Esophagus muscularis mucosa (tissue), 4 donors: ENCODE measurements at regions not wholly inside any gene's neighbourhood (a gene's known extent, or its start where the extent isn't known, plus 50 kb on each side); places are given as distances from the start of the nearest gene placed in this dataset.

ENCODE experiments used
- DNase-seq: peaks from one replicate; pipeline ENCODE4 v3.0.0-alpha.2; 2017; ENCODE audit errors: extremely low spot score
- H3K27ac ChIP-seq, 4 donors: fragments of 200-600 bp; sonication (generic); replicated peaks in 1 of 4; 1 replicate in 3 of 4; 2 replicates in 1 of 4; pipeline ENCODE4 v1.5.1; 2016 to 2019; ENCODE audit warnings: mild to moderate bottlenecking in 1 of 4
- H3K27me3 ChIP-seq, 4 donors: fragments of 200-600 bp; sonication (generic); one replicate each; pipeline versions ENCODE4 v1.5.1 to v1.6.0; 2016 to 2019
- H3K36me3 ChIP-seq, 4 donors: fragments of 200-600 bp; sonication (generic); one replicate each; pipeline ENCODE4 v1.5.1; 2016 to 2019
- H3K4me1 ChIP-seq, 4 donors: fragments of 200-600 bp; sonication (generic); one replicate each; pipeline ENCODE4 v1.5.1; 2016 to 2019
- H3K4me3 ChIP-seq, 4 donors: fragments of 200-600 bp; sonication (generic); 1 replicate in 2 of 4; 2 replicates in 2 of 4; pipeline ENCODE4 v1.5.1; 2016 to 2019; ENCODE audit warnings: mild to moderate bottlenecking in 4 of 4, moderate library complexity in 1 of 4
- H3K9me3 ChIP-seq, 4 donors: fragments of 200-600 bp; sonication (generic); 1 replicate in 3 of 4; 2 replicates in 1 of 4; pipeline ENCODE4 v1.5.1; 2016 to 2019
- CTCF ChIP-seq, 3 experiments: fragments of 200-600 bp in 2 of 3; fragments of 450-650 bp in 1 of 3; sonication (generic) in 2 of 3; IDR thresholded peaks; one replicate each; pipeline ENCODE4 v1.5.1; 2017 to 2019; ENCODE audit warnings: antibody characterized with exemption in 3 of 3, mild to moderate bottlenecking in 2 of 3, moderate library complexity in 1 of 3
- EP300 ChIP-seq: sonication (generic); formaldehyde crosslinking; IDR thresholded peaks from one replicate; pipeline ENCODE4 v1.6.1; 2017; ENCODE audit warnings: antibody characterized with exemption
- POLR2A ChIP-seq: fragments of 450-650 bp; IDR thresholded peaks from one replicate; pipeline ENCODE4 v1.6.1; 2017; ENCODE audit warnings: antibody characterized with exemption, moderate library complexity, mild to moderate bottlenecking, low read depth
- POLR2AphosphoS5 ChIP-seq, 2 donors: sonication (generic); formaldehyde crosslinking; IDR thresholded peaks; one replicate each; pipeline ENCODE4 v1.6.1; 2017; ENCODE audit warnings: antibody characterized with exemption in 2 of 2
- WGBS: methylation state at CpG from one replicate; pipeline ENCODE4 v1.1.5; 2018; 5-methylcytosine and 5-hydroxymethylcytosine counted together
- intact Hi-C: fragments of 100-400 bp; cut with DNase I; formaldehyde crosslinking; loops from one replicate; pipeline ENCODE4 v1.15.1; 2023

GRCh38 chr13:72097568-72097967 is 230.6 kb upstream of the DACH1 start:
- intact Hi-C loops = no loop called here
- H3K9me3 ChIP-seq = no peaks in the 10 kb centered on the region

DNA sequence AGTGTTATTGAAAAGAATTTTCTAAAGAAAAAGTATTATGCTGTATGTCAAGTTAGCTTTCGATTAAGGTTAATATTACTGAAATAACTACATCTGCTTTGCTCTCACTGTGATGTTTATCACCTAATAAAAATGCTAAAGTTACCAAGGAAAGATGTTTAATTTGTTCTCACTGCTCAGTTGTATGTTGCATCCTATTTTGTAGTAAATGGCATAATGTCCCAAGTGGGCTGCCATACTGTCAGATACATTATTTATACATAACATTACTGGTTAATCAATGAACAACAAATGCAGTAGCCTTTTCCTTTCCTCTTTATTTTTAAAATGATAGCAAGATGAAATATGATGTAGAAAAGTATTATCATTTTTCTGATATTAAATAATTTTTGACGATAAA is 226.3 kb upstream of the DACH1 start:
- Histone ChIP-seq H3K4me1 (no peaks in the 10 kb centered on the region), H3K27ac (no peak overlapping the region), H3K9me3 (no peaks in the 10 kb centered on the region), H3K36me3 (no peaks in the 10 kb centered on the region), H3K4me3 (no peak overlapping the region), H3K27me3 (no peaks in the 10 kb centered on the region)
- WGBS = 93% methylated on average over 2 of the region's 2 CpGs
- intact Hi-C loops = no loop called here
- no peak for TF ChIP-seq POLR2A
- no peak for TF ChIP-seq POLR2AphosphoS5 (IDR thresholded peaks at IDR 0.05)
- no peak for TF ChIP-seq CTCF (IDR thresholded peaks at IDR 0.05)
- TF ChIP-seq EP300 = no peak
- DNase-seq = no peak

More at GRCh38 chr13:72097568-72097967, 230.6 kb upstream of the DACH1 start:
- Histone ChIP-seq H3K4me3 (no peak overlapping the region), H3K4me1 (no peaks in the 10 kb centered on the region), H3K27ac (no peak overlapping the region), H3K27me3 (no peaks in the 10 kb centered on the region), H3K36me3 (no peaks in the 10 kb centered on the region)
- no peak for DNase-seq
- TF ChIP-seq CTCF (IDR thresholded peaks at IDR 0.05) (no peak), POLR2AphosphoS5 (IDR thresholded peaks at IDR 0.05) (no peak), EP300 (no peak), POLR2A (no peak)

GRCh38 chr13:72074663-72075062 is 207.7 kb upstream of the DACH1 start:
- WGBS = 57% methylated on average over 3 of the region's 3 CpGs

GRCh38 chr13:72072261-72072660 is 205.3 kb upstream of the DACH1 start:
- no peak overlapping the region for H3K4me3 ChIP-seq
- H3K4me1 ChIP-seq = no peaks in the 10 kb centered on the region
- no peaks in the 10 kb centered on the region for H3K36me3 ChIP-seq
- TF ChIP-seq POLR2A (no peak), EP300 (no peak), POLR2AphosphoS5 (IDR thresholded peaks at IDR 0.05) (no peak), CTCF (IDR thresholded peaks at IDR 0.05) (no peak)
- WGBS = 92% methylated on average over 2 of the region's 2 CpGs
- DNase-seq = no peak
- H3K27me3 ChIP-seq = no peaks in the 10 kb centered on the region
- H3K27ac ChIP-seq = no peak overlapping the region
- H3K9me3 ChIP-seq = no peaks in the 10 kb centered on the region
- intact Hi-C loops = no loop called here

More at GRCh38 chr13:72074663-72075062, 207.7 kb upstream of the DACH1 start:
- no peak for DNase-seq
- intact Hi-C loops = no loop called here
- H3K4me1 ChIP-seq = no peaks in the 10 kb centered on the region
- H3K36me3 ChIP-seq = no peaks in the 10 kb centered on the region
- no peak overlapping the region for H3K4me3 ChIP-seq
- TF ChIP-seq EP300 (no peak), CTCF (IDR thresholded peaks at IDR 0.05) (no peak), POLR2AphosphoS5 (IDR thresholded peaks at IDR 0.05) (no peak), POLR2A (no peak)
- H3K27me3 ChIP-seq = no peaks in the 10 kb centered on the region
- H3K27ac ChIP-seq = no peak overlapping the region
- H3K9me3 ChIP-seq = no peaks in the 10 kb centered on the region

DNA sequence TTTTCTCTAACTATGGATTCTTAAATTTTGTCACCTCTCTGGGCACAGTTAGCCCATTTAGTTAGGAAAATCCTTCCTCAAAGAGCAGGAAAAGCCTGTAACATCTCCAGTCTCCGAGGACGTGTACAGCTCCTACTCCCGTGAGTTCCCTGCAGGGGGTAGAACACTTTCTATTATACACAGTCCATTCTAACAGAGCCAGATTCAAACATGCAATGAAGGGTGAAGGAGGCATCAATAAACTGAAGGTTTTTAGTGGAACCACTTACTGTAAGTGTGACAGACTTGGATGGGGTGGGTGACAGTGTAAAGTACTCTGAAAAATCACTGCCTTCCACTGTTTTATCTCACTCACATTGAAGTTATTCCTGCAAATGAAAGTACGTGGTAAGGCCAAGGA is 204.7 kb upstream of the DACH1 start:
- intact Hi-C loops = no loop called here

More for the DNA sequence above, 204.7 kb upstream of the DACH1 start:
- DNase-seq = no peak
- no peaks in the 10 kb centered on the region for H3K36me3 ChIP-seq
- H3K27me3 ChIP-seq = no peaks in the 10 kb centered on the region
- H3K4me3 ChIP-seq = no peak overlapping the region
- no peaks in the 10 kb centered on the region for H3K4me1 ChIP-seq
- no peaks in the 10 kb centered on the region for H3K9me3 ChIP-seq
- no peak for TF ChIP-seq EP300
- no peak for TF ChIP-seq POLR2A
- no peak for TF ChIP-seq CTCF (IDR thresholded peaks at IDR 0.05)
- TF ChIP-seq POLR2AphosphoS5 (IDR thresholded peaks at IDR 0.05) = no peak
- no peak overlapping the region for H3K27ac ChIP-seq
- WGBS = 51% methylated on average over 4 of the region's 4 CpGs
